Heart left ventricle (tissue), 13 donors: ENCODE measurements at regions not wholly inside any gene's neighbourhood (a gene's known extent, or its start where the extent isn't known, plus 50 kb on each side); places are given as distances from the start of the nearest gene placed in this dataset.

Source experiments
- POLR2A ChIP-seq, 2 donors: fragments of 450-650 bp; IDR thresholded peaks; one replicate each; pipeline ENCODE4 v1.6.1; 2017; ENCODE audit warnings: antibody characterized with exemption in 2 of 2, mild to moderate bottlenecking in 2 of 2, moderate library complexity in 2 of 2
- TF ChIP-seq, protein P1 (sequence below), 12 donors: fragments of 200-600 bp; sonication (generic) in 4 of 12; IDR thresholded peaks; one replicate each; pipeline versions ENCODE4 v1.5.0 to v1.8.0; 2018 to 2022; ENCODE audit warnings: antibody characterized with exemption in 12 of 12, mild to moderate bottlenecking in 5 of 12
- donor health status: ischemic (EF 13 %, LVEDD 7.1; RV severe dilation, severe dysfunction).
- donor health status: DM: no; HTN: yes; CAD: no.
- donor health status: DM: no; HTN: no; CAD: no.
- donor health status: ischemic (EF 25% LVEDD 6.9; RV normal size, moderate dysfunction).
- donor health status: ischemic (EF 25% LVEDD 5.7; RV mildly dilated, moderate dysfunction).
- donor health status: ischemic (EF 35%, LVEDD 5.7; RV mildly dilated, moderate dysfunction).
- donor health status: nonischemic (EF 11% LVEDD 7.7; RV severe dilation, severe dysfunction).
- donor health status: DM: yes; HTN: yes; CAD: no.
- donor health status: PGD.
- donor health status: ischemic (EF 29% LVEDD 5.4; RV normal size, mild dysfunction).
- donor health status: nonischemic (EF 23%, LVEDD 6.1; RV moderate dilation, normal function).

- TF ChIP-seq, protein P1, sequence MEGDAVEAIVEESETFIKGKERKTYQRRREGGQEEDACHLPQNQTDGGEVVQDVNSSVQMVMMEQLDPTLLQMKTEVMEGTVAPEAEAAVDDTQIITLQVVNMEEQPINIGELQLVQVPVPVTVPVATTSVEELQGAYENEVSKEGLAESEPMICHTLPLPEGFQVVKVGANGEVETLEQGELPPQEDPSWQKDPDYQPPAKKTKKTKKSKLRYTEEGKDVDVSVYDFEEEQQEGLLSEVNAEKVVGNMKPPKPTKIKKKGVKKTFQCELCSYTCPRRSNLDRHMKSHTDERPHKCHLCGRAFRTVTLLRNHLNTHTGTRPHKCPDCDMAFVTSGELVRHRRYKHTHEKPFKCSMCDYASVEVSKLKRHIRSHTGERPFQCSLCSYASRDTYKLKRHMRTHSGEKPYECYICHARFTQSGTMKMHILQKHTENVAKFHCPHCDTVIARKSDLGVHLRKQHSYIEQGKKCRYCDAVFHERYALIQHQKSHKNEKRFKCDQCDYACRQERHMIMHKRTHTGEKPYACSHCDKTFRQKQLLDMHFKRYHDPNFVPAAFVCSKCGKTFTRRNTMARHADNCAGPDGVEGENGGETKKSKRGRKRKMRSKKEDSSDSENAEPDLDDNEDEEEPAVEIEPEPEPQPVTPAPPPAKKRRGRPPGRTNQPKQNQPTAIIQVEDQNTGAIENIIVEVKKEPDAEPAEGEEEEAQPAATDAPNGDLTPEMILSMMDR (IDR thresholded peaks at IDR 0.05), result no peak
- TF ChIP-seq POLR2A (IDR thresholded peaks at IDR 0.05), result no peak
These were observed 442.8 kb upstream of the PODXL start for GRCh38 chr7:131999193-131999592.
